Neural cell (in vitro differentiated cells): ENCODE measurements at regions not wholly inside any gene's neighbourhood (a gene's known extent, or its start where the extent isn't known, plus 50 kb on each side); places are given as distances from the start of the nearest gene placed in this dataset.

Experiments
- H2AFZ ChIP-seq: fragments of 200-600, 300-800 bp; sonication (generic), shearing (Covaris generic); 2 replicates; pipeline ENCODE4 v1.6.0; 2014; ENCODE audit warnings: low read depth, mild to moderate bottlenecking, antibody characterized with exemption, low read length, moderate library complexity
- H3F3A ChIP-seq: fragments of 200-600 bp; shearing (Covaris generic); 2 replicates; pipeline ENCODE4 v1.6.1; 2016; ENCODE audit warnings: mild to moderate bottlenecking, moderate library complexity, mixed read lengths, antibody characterized with exemption, low read length; ENCODE audit not compliant: insufficient read depth, poor library complexity, severe bottlenecking
- H3K27ac ChIP-seq: fragments of 200-600, 300-800 bp; sonication (generic), shearing (Covaris generic); 2 replicates; pipeline ENCODE4 v1.5.1; 2014; ENCODE audit warnings: mild to moderate bottlenecking, low read length, moderate library complexity
- H3K27me3 ChIP-seq: fragments of 300-800, 200-600 bp; sonication (generic), shearing (Covaris generic); 2 replicates; pipeline ENCODE4 v1.6.0; 2014; ENCODE audit warnings: mild to moderate bottlenecking, low read depth, low read length, moderate library complexity; ENCODE audit not compliant: insufficient read depth
- H3K36me3 ChIP-seq: fragments of 300-800, 200-600 bp; sonication (generic), shearing (Covaris generic); 2 replicates; pipeline ENCODE4 v1.5.1; 2014; ENCODE audit warnings: mild to moderate bottlenecking, antibody characterized with exemption, low read length, moderate library complexity; ENCODE audit not compliant: insufficient read depth
- H3K4me2 ChIP-seq: fragments of 300-800, 200-600 bp; sonication (generic), shearing (Covaris generic); 2 replicates; pipeline ENCODE4 v1.6.0; 2014; ENCODE audit warnings: mild to moderate bottlenecking, low read length
- H3K4me3 ChIP-seq: fragments of 300-800, 200-600 bp; sonication (generic), shearing (Covaris generic); 2 replicates; pipeline ENCODE4 v1.5.1; 2014; ENCODE audit warnings: mild to moderate bottlenecking, low read length, moderate library complexity
- H3K79me2 ChIP-seq: fragments of 200-600 bp; shearing (Covaris generic); replicated peaks from 2 replicates; pipeline ENCODE4 v1.6.0; 2014; ENCODE audit warnings: mild to moderate bottlenecking, low read length, moderate library complexity; ENCODE audit not compliant: insufficient read depth
- H3K9ac ChIP-seq: fragments of 300-800, 200-600 bp; sonication (generic), shearing (Covaris generic); 2 replicates; pipeline ENCODE4 v1.6.1; 2016; ENCODE audit warnings: mild to moderate bottlenecking, low read length, mixed read lengths
- H3K9me2 ChIP-seq: fragments of 200-600 bp; shearing (Covaris generic); 2 replicates; pipeline ENCODE4 v1.6.1; 2016; ENCODE audit warnings: mild to moderate bottlenecking, low read length, mixed read lengths; ENCODE audit not compliant: insufficient read depth
- H3K9me3 ChIP-seq: fragments of 200-600, 300-800 bp; sonication (generic), shearing (Covaris generic); 2 replicates; pipeline ENCODE4 v1.6.1; 2016; ENCODE audit warnings: mild to moderate bottlenecking, mixed run types, low read length, moderate library complexity, mixed read lengths
- H4K20me1 ChIP-seq: fragments of 200-600 bp; shearing (Covaris generic); 2 replicates; pipeline ENCODE4 v1.6.1; 2016; ENCODE audit warnings: mild to moderate bottlenecking, mixed run types; ENCODE audit not compliant: insufficient read depth
- CTCF ChIP-seq: fragments of 450-650 bp; IDR thresholded peaks from 2 replicates; pipeline ENCODE4 v1.5.1; 2014; ENCODE audit warnings: antibody characterized with exemption, mild to moderate bottlenecking, moderate library complexity; ENCODE audit not compliant: poor library complexity, severe bottlenecking
- EP300 ChIP-seq: fragments of 450-650 bp; conservative IDR thresholded peaks from 2 replicates; pipeline ENCODE4 v1.6.1; 2014; ENCODE audit warnings: antibody characterized with exemption, mild to moderate bottlenecking, moderate library complexity; ENCODE audit not compliant: poor library complexity, severe bottlenecking
- EZH2 ChIP-seq: fragments of 200-600, 300-800 bp; shearing (Covaris generic), sonication (generic); IDR thresholded peaks from 2 replicates; pipeline ENCODE4 v1.6.1; 2014; ENCODE audit warnings: antibody characterized with exemption, low read length, borderline replicate concordance, mild to moderate bottlenecking; ENCODE audit not compliant: insufficient read depth, poor library complexity, severe bottlenecking
- MXI1 ChIP-seq: fragments of 450-650 bp; conservative IDR thresholded peaks from 2 replicates; pipeline ENCODE4 v1.6.1; 2014; ENCODE audit warnings: antibody characterized with exemption, mild to moderate bottlenecking; ENCODE audit not compliant: poor library complexity, severe bottlenecking
- POLR2AphosphoS5 ChIP-seq: IDR thresholded peaks from 2 replicates; pipeline ENCODE4 v1.6.1; 2012
- RAD21 ChIP-seq: fragments of 450-650 bp; conservative IDR thresholded peaks from 2 replicates; pipeline ENCODE4 v1.6.1; 2014; ENCODE audit warnings: antibody characterized with exemption, mild to moderate bottlenecking, moderate library complexity
- REST ChIP-seq: IDR thresholded peaks from 2 replicates; pipeline ENCODE4 v1.6.1; 2012; ENCODE audit warnings: borderline replicate concordance
- SMC3 ChIP-seq: fragments of 450-650 bp; conservative IDR thresholded peaks from 2 replicates; pipeline ENCODE4 v1.6.1; 2014; ENCODE audit warnings: antibody characterized with exemption, mild to moderate bottlenecking, moderate library complexity; ENCODE audit not compliant: poor library complexity
- TAF1 ChIP-seq: IDR thresholded peaks from 2 replicates; pipeline ENCODE4 v1.6.1; 2012; ENCODE audit warnings: low read depth

- Histone ChIP-seq H3K9ac (no peak overlapping the region), H3K9me2 (no peaks in the 10 kb centered on the region), H3K27ac (no peak overlapping the region), H3F3A (no peaks in the 10 kb centered on the region), H3K79me2 (no peaks in the 10 kb centered on the region), H3K27me3 (no peaks in the 10 kb centered on the region), H4K20me1 (no peaks in the 10 kb centered on the region), H3K4me3 (no peak overlapping the region), H3K9me3 (no peaks in the 10 kb centered on the region), H2AFZ (no peak overlapping the region), H3K4me2 (no peak overlapping the region), H3K36me3 (no peaks in the 10 kb centered on the region)
- TF ChIP-seq MXI1 (no peak), TAF1 (no peak), EZH2 (no peak), SMC3 (no peak), CTCF (no peak), RAD21 (no peak), EP300 (no peak), POLR2AphosphoS5 (no peak)
These were observed 292.0 kb downstream of the SEC14L1 start for GRCh38 chr17:77432742-77433141.

GRCh38 chr17:77433385-77434135 is 292.8 kb downstream of the SEC14L1 start:
- Histone ChIP-seq H3K27me3 (no peaks in the 10 kb centered on the region), H4K20me1 (no peaks in the 10 kb centered on the region), H3K9me3 (no peaks in the 10 kb centered on the region), H2AFZ (no peak overlapping the region), H3K9ac (peak overlapping the region; percentile 38), H3K27ac (no peak overlapping the region), H3K79me2 (no peaks in the 10 kb centered on the region), H3K4me3 (no peak overlapping the region), H3K4me2 (no peak overlapping the region), H3K36me3 (no peaks in the 10 kb centered on the region), H3K9me2 (no peaks in the 10 kb centered on the region), H3F3A (no peaks in the 10 kb centered on the region)
- no peak for TF ChIP-seq RAD21
- TF ChIP-seq MXI1, result no peak
- no peak for TF ChIP-seq POLR2AphosphoS5
- TF ChIP-seq TAF1, result no peak
- TF ChIP-seq REST, result no peak
- no peak for TF ChIP-seq EP300
- TF ChIP-seq EZH2, result no peak
- TF ChIP-seq CTCF, result no peak
- no peak for TF ChIP-seq SMC3
